Left lobe of liver (tissue), 2 donors: ENCODE measurements at regions not wholly inside any gene's neighbourhood (a gene's known extent, or its start where the extent isn't known, plus 50 kb on each side); places are given as distances from the start of the nearest gene placed in this dataset.
"Not testable (repeated sequence)": the region's sequence is repeated elsewhere in the genome, so short reads cannot be mapped to it uniquely, and the experiment has no call there.

Experiments used
- ATAC-seq: fragments of 200-7000 bp; cut with Tn5 transposase; one replicate; pipeline ENCODE4 v1.9.1; 2020; ENCODE audit warnings: mild to moderate bottlenecking, moderate library complexity
- DNase-seq: peaks from one replicate; pipeline ENCODE4 v3.0.0-alpha.2; 2020; ENCODE audit warnings: low spot score
- donor health status: DM: no; HTN: no; CAD: no; lungs with moderate emphysema.
- donor health status: DM: no; HTN: yes; CAD: no.

DNA sequence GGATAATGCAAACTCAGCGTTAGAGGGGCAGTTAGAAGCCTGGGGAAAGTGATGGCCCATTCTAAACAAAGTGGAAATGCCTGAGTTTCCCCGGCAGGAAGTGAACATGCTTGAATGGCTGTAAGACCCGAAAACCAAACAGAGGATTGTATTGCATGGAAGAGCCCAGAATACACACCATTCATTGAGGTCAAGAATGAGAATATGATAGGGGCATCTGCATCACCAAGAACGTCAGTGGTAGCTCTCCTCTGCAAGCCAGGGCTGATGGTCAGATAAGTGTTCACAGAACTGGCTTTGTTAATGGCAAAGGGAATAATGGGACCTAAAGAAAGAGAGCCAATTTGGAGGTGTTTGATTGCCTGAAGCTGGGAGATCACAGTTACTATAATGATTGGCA is 663.4 kb downstream of the KHDRBS2 start:
- no peak for DNase-seq

DNA sequence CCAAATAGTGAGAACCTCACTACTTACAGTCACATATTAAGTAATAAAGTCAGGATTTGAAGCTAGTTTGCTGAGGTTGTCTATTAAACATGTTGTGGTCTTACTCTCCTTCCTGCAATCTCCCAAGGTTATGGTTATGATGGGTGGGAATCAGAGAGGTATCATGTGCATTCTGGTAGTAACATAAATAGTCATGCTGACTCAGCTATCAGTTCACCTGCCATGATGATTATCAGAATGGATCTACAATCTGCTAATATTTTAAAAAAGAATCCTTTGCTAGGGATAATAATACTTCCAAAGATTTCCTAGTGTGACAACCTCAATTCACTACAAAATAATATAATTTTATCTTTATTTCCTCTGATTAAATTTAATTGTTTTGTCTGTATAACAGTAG is 671.9 kb downstream of the KHDRBS2 start:
- DNase-seq (no peak), ATAC-seq (no peak)

More for the DNA sequence above, 663.4 kb downstream of the KHDRBS2 start:
- ATAC-seq, result no peak

GRCh38 chr6:61606500-61606899 is 679.5 kb downstream of the KHDRBS2 start:
- no peak for DNase-seq
- ATAC-seq, result no peak

DNA sequence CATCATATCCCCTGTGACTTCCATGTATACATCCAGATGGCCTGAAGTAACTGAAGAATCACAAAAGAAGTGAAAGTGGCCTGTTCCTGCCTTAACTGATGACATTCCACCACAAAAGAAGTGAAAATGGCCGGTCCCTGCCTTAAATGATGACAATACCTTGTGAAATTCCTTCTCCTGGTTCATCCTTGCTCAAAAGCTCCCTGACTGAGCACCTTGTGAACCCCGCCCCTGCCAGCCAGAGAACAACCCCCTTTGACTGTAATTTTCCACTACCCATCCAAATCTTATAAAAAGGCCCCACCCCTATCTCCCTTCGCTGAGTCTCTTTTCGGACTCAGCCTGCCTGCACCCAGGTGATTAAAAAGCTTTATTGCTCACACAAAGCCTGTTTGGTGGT is 680.2 kb downstream of the KHDRBS2 start:
- not testable (repeated sequence) for ATAC-seq, DNase-seq

GRCh38 chr6:61602171-61602570 is 683.9 kb downstream of the KHDRBS2 start:
- not testable (repeated sequence) for ATAC-seq, DNase-seq

- ATAC-seq (no peak), DNase-seq (no peak)
Measured at GRCh38 chr6:61592238-61592637, 693.8 kb downstream of the KHDRBS2 start.

- ATAC-seq, result no peak
- DNase-seq, result no peak
Measured at GRCh38 chr6:61586934-61587537, 699.0 kb downstream of the KHDRBS2 start.

DNA sequence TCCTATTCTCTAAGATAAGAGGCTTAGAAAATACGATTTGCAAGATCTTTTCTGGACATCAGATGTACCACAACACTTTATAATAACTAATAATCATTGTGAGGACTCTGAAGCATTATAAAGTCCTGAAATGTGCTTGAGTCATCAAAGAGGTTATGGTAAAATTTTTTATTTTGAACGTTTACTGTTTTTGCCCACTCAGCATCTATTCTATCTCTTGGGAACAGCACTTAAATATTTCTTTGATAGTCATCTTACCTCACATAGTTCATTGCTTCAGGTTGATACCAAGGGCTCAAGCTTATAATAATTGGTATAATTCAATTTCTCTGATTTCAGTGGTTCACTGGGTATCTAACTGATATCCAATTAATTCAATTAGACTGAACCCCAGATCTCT is 700.5 kb downstream of the KHDRBS2 start:
- DNase-seq (no peak), ATAC-seq (no peak)

DNA sequence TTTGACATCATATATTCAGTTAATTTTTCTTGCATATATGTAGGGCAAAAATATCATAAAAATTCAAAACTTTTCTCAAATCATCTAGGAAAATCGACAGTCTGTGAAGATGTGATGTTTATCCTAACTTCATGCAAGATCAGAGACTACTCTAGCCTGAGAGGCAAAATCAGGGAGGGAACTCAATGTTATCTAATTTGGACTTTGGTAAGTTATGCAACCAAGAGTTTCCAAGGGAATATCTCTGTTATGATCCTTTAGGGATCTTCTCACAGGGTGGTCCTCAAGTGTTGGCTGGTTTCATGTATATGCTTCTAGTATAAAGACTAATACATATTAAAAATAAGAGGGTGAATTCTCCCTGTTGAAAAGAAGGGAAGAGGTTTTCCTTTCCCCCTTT is 723.9 kb downstream of the KHDRBS2 start:
- no peak for DNase-seq
- ATAC-seq, result peak; percentile 61

DNA sequence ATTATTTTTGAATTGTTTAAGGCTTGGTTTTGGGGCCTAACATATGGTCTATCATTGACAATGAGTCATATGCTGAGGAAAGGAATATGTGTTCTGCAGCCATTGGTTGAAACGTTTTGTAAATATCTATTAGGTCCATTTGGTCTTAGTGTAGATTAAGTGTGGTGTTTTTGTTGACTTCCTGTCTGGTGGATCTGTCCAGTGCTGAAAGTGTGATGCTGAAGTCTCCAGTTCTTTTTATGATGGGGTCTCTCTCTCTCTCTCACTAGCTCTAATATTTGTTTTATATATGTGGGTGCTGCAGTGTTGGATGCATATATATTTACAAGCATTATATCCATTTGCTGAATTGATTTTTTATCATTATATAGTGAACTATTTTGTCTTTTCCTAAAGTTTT is 727.2 kb downstream of the KHDRBS2 start:
- DNase-seq, result no peak

GRCh38 chr6:61555993-61556392 is 730.0 kb downstream of the KHDRBS2 start:
- DNase-seq (no peak), ATAC-seq (no peak)

More for the DNA sequence above, 727.2 kb downstream of the KHDRBS2 start:
- no peak for ATAC-seq

- DNase-seq, result no peak
- ATAC-seq, result no peak
Measured at GRCh38 chr6:61538801-61539200, 747.2 kb downstream of the KHDRBS2 start.

DNA sequence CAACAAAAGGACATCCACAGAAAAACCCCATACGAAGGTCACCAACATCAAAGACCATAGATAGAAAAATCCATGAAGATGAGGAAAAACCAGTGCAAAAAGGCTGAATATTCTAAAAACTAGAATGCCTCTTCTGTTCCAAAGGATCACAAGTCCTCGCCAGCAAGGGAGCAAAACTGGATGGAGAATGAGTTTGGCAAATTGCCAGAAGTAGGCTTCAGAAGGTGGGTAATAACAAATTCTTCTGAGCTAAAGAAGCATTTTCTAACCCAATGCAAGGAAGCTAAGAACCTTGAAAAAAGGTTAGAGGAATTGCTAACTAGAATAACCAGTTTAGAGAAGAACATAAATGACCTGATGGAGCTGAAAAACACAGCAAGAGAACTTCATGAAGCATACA is 753.3 kb downstream of the KHDRBS2 start:
- DNase-seq, ATAC-seq: not testable (repeated sequence)
